SU-DHL-6 (cell line): ENCODE measurements at regions not wholly inside any gene's neighbourhood (a gene's known extent, or its start where the extent isn't known, plus 50 kb on each side); places are given as distances from the start of the nearest gene placed in this dataset.

Source experiments
- H2AFZ ChIP-seq: fragments of 200-600 bp; sonication (generic); 2 replicates; pipeline ENCODE4 v1.6.1; 2014; ENCODE audit warnings: low read depth, mild to moderate bottlenecking, moderate library complexity, mixed read lengths, antibody characterized with exemption, low read length; ENCODE audit not compliant: severe bottlenecking
- H3F3A ChIP-seq: fragments of 200-600 bp; shearing (Covaris generic); 2 replicates; pipeline ENCODE4 v1.6.0; 2016; ENCODE audit warnings: antibody characterized with exemption, mild to moderate bottlenecking; ENCODE audit not compliant: insufficient read depth
- H3K27ac ChIP-seq: fragments of 200-600 bp; sonication (generic); 2 replicates; pipeline ENCODE4 v1.5.1; 2016; ENCODE audit warnings: low read depth, mild to moderate bottlenecking, low read length, moderate library complexity, mixed read lengths
- H3K27me3 ChIP-seq: fragments of 200-600 bp; sonication (generic), shearing (Covaris generic); 2 replicates; pipeline ENCODE4 v1.6.0; 2014; ENCODE audit warnings: mild to moderate bottlenecking, low read length
- H3K36me3 ChIP-seq: fragments of 200-600 bp; sonication (generic); 2 replicates; pipeline ENCODE4 v1.6.1; 2014; ENCODE audit warnings: mild to moderate bottlenecking, low read length, mixed read lengths
- H3K4me2 ChIP-seq: fragments of 300-600, 200-600 bp; shearing (Covaris generic), sonication (generic); 2 replicates; pipeline ENCODE4 v1.6.0; 2014; ENCODE audit warnings: low read length, low read depth, mild to moderate bottlenecking; ENCODE audit not compliant: poor library complexity, severe bottlenecking
- H3K4me3 ChIP-seq: fragments of 200-600 bp; sonication (generic); 2 replicates; pipeline ENCODE4 v1.5.1; 2014; ENCODE audit warnings: antibody characterized with exemption, low read length, mild to moderate bottlenecking, mixed read lengths; ENCODE audit not compliant: insufficient read depth, poor library complexity, severe bottlenecking
- H3K79me2 ChIP-seq: fragments of 200-600 bp; sonication (generic); 2 replicates; pipeline ENCODE4 v1.6.1; 2014; ENCODE audit warnings: mild to moderate bottlenecking, low read length, moderate library complexity; ENCODE audit not compliant: insufficient read depth
- H3K9ac ChIP-seq: fragments of 200-600 bp; sonication (generic); 2 replicates; pipeline ENCODE4 v1.7.0; 2014; ENCODE audit warnings: mild to moderate bottlenecking, low read length
- H3K9me2 ChIP-seq: fragments of 200-600 bp; sonication (generic); replicated peaks from 2 replicates; pipeline ENCODE4 v1.6.1; 2014; ENCODE audit warnings: low read length; ENCODE audit not compliant: insufficient read depth
- H3K9me3 ChIP-seq: fragments of 200-600 bp; sonication (generic); 2 replicates; pipeline ENCODE4 v1.6.1; 2014; ENCODE audit warnings: low read length, mixed read lengths; ENCODE audit not compliant: insufficient read depth
- H4K20me1 ChIP-seq: fragments of 200-600 bp; sonication (generic); 2 replicates; pipeline ENCODE4 v1.6.1; 2014; ENCODE audit warnings: low read depth, mild to moderate bottlenecking, antibody characterized with exemption, low read length, moderate library complexity, mixed read lengths
- CTCF ChIP-seq: fragments of 200-600 bp; sonication (generic); IDR thresholded peaks from one replicate; pipeline ENCODE4 v1.5.1; 2017; ENCODE audit warnings: antibody characterized with exemption, mild to moderate bottlenecking, low read length, moderate library complexity; ENCODE audit not compliant: insufficient read depth, poor library complexity, severe bottlenecking
- EZH2phosphoT487 ChIP-seq: fragments of 200-600 bp; sonication (generic), shearing (Covaris generic); conservative IDR thresholded peaks from 2 replicates; pipeline ENCODE4 v1.6.1; 2018; ENCODE audit warnings: mild to moderate bottlenecking, antibody characterized with exemption, low read length, moderate library complexity, mixed read lengths

DNA sequence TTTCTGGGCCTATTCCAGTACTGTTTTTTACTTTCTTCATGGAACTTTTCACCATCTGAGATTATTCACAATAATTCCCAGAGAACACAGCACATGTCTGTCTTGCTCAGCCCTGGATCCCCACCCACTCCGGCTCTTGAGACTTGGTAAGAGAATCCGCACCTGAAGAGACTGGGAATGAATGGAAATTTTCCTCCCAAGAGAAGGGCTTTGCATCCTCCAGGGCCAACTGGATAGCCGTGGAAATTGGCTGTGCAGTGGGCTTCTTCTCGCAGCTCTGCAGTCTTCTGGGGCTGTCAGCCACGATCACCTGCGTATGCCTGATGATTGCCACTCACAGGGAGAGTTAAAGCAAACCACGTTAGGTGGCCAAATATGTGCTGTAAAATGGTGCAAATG is 159.1 kb downstream of the THBS2 start:
- TF ChIP-seq CTCF (no peak), EZH2phosphoT487 (no peak)
- no peaks in the 10 kb centered on the region for H3K79me2 ChIP-seq
- H3K27ac ChIP-seq = no peak overlapping the region
- H3K9ac ChIP-seq = no peak overlapping the region
- no peaks in the 10 kb centered on the region for H3K9me2 ChIP-seq
- H2AFZ ChIP-seq = no peak overlapping the region
- H3K4me3 ChIP-seq = no peak overlapping the region
- peaks cover 10% of the 10 kb centered on the region; the same call in 1 of the 2 replicates for H3K9me3 ChIP-seq
- no peaks in the 10 kb centered on the region for H4K20me1 ChIP-seq
- no peaks in the 10 kb centered on the region for H3K36me3 ChIP-seq
- no peaks in the 10 kb centered on the region for H3K27me3 ChIP-seq
- no peaks in the 10 kb centered on the region for H3F3A ChIP-seq
- H3K4me2 ChIP-seq = no peak overlapping the region

GRCh38 chr6:169093770-169094551 is 159.7 kb downstream of the THBS2 start:
- H3F3A ChIP-seq = no peaks in the 10 kb centered on the region
- H3K9me2 ChIP-seq = no peaks in the 10 kb centered on the region
- H2AFZ ChIP-seq = no peak overlapping the region
- H3K9me3 ChIP-seq = peaks cover 10% of the 10 kb centered on the region; the same call in 1 of the 2 replicates
- H3K27me3 ChIP-seq = no peaks in the 10 kb centered on the region
- H3K36me3 ChIP-seq = no peaks in the 10 kb centered on the region
- H4K20me1 ChIP-seq = no peaks in the 10 kb centered on the region
- no peak overlapping the region for H3K4me3 ChIP-seq
- no peak overlapping the region for H3K9ac ChIP-seq
- no peak overlapping the region for H3K4me2 ChIP-seq
- TF ChIP-seq CTCF = no peak
- no peak for TF ChIP-seq EZH2phosphoT487
- H3K79me2 ChIP-seq = no peaks in the 10 kb centered on the region
- no peak overlapping the region for H3K27ac ChIP-seq

- H3F3A ChIP-seq = no peaks in the 10 kb centered on the region
- no peak overlapping the region for H3K9ac ChIP-seq
- H3K79me2 ChIP-seq = no peaks in the 10 kb centered on the region
- no peak overlapping the region for H2AFZ ChIP-seq
- peaks cover 10% of the 10 kb centered on the region; the same call in 1 of the 2 replicates for H3K9me3 ChIP-seq
- no peaks in the 10 kb centered on the region for H4K20me1 ChIP-seq
- H3K27me3 ChIP-seq = no peaks in the 10 kb centered on the region
- no peak overlapping the region for H3K4me2 ChIP-seq
- no peaks in the 10 kb centered on the region for H3K36me3 ChIP-seq
- H3K4me3 ChIP-seq = no peak overlapping the region
- no peak overlapping the region for H3K27ac ChIP-seq
- no peaks in the 10 kb centered on the region for H3K9me2 ChIP-seq
- TF ChIP-seq CTCF = no peak
- no peak for TF ChIP-seq EZH2phosphoT487
These were observed 160.5 kb downstream of the THBS2 start for GRCh38 chr6:169093066-169093723.
